ENCODE measurements at regions not wholly inside any gene's neighbourhood (a gene's known extent, or its start where the extent isn't known, plus 50 kb on each side); places are given as distances from the start of the nearest gene placed in this dataset.
"Not testable (repeated sequence)": the region's sequence is repeated elsewhere in the genome, so short reads cannot be mapped to it uniquely, and the experiment has no call there.

DNA sequence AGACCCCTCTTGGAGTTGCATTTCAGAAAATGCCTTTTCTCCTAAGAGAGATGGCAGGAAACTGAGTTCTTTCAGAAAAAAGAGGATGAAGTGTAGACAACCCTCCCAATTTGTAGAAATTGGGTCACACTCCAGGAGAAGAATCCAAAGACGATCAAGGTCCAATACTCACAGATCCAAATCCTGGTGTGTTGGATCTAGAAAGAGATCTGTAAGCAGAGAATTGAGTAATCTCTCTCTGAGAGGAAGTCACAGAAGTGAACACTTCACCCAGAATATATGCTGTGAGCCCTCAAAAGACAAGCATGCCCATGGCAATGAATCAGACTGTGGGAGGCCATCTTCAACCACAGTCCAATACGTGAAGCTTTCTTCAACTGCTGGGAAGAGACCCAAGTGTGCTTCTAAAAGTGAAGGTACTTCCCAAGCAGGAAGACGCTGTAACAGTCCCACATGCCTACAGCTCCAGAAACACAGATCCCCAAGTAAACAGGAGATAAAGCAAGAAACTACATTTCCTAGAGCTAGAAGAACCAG is 182.7 kb downstream of the SMC2 start:
- no peak for DNase-seq

DNA sequence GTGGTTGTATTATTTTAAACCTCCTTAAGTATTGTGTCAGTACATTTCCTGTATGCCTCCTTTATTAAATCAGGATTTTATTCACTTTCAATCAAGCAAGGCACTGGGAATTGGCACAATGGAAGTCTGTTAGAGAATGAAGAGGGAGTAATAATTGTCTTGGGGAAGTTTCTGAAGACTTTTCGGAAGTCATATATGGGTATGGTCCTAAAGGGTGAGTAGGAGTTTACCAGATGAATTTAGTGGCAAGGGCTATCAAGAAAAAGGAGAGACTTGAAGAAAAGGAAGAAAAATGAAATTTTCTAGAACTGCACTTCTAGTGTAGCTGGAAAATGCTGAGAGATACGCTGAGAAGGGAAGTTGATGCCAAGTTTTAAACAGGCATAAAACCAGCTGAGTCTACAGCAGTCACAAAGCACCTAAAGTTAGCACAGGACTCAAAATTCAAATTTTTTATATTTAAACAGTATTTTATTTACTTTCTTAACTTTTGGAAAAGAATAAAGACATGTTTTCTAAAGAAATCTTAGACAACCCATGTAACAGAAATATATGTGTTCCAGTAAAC is 184.9 kb downstream of the SMC2 start:
- DNase-seq = no peak

DNA sequence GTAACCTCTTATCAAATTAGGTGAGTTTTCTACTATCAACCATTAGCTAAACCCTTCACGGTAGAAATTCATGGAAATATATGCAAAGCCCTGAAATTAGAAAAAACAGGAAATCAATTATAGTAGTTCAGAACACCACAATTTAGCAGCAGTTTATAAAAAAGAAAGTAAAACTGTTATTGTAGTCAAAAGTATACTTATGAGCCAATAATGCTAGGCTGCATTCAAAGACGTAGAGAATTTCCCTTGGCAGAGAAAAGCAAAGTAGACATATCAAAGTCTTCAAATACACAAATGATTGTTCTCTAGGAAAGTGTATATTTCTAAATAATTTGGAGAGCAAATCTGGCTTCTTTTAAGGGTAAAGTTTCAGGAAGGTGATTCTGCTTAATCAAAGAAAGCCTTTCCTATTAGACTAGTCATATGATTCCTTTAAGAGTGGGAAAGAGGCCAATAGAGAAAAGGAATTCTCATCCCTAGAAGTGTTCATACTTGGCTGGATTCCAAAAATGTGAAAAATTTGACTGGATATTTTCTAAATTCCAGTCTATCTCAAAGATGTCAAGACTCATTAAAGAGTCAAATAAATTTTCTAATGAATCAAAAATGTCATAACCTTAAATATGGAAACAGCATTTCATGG is 185.5 kb downstream of the SMC2 start:
- peak; percentile 15 for DNase-seq

DNA sequence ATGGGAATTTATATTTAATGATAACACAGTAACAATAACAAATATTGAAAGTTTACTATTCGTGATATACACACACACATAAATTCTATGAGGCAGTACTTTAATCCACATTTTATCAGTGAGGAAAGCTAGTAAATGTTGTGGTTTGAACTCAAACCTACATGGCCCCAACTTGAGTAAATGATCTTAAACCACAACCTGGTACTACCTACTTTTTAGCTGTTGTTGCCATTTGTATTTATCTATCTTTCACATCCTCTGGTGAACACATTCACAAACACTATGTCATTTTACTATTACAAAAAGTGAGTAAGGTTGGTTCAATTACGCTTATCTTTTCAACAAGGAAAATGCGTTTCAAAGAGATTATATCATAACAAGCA is 186.1 kb downstream of the SMC2 start:
- DNase-seq = no peak

DNA sequence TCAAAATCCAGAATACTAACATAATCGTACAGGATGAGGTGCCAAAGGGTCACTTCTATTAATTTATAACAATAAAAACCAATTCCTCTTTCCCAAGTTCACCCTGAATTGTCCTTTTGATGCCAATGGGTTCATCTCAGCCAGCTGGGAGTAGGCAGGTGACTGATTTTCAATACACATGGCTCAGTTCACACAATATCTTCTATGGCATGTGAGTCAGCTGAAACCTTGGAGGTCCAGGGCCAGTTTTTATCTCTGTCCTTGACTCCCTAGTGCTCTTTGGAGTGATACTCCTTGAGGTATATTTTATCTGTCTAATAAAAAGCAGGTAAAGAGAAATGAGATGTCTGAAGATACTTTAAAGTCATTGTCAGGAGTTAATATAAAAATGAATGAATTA is 186.6 kb downstream of the SMC2 start:
- DNase-seq = no peak

DNA sequence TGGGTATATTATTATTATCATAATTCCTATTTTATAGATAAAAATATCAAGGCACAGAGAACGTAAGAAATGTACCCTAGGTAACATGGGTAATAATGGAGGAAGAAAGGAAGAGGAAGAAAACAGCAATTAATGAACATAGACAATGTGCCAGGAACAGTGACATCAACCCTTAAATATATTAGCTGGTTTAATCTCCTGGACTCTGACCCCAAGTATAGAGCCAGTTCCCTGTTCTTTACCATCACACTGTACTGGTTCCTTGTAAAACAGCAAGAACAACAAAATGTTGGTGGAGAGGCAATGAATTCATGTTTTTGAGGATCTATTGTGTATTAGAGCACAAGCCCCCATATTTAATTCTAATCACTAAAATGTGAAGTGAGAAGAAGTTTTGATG is 192.1 kb downstream of the SMC2 start:
- DNase-seq = no peak

DNA sequence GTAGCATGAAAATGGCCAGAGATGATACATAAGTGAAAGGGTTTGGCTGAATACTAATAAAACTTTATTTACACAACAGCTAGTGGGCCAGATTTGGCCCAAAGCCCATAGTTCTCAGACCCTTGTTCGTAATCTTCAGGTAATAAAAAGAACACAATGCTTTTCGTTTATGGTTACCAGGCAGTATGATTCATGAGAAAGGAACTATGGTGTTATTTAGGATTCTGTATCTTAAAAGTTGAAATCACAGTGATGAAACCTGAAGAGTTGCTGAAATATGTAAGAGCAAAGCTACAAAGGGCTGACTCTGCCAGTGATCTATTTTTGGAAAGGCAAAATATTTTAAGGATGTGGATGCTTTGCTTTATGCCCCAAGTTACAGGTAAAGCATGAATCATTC is 192.7 kb downstream of the SMC2 start:
- no peak for DNase-seq

DNA sequence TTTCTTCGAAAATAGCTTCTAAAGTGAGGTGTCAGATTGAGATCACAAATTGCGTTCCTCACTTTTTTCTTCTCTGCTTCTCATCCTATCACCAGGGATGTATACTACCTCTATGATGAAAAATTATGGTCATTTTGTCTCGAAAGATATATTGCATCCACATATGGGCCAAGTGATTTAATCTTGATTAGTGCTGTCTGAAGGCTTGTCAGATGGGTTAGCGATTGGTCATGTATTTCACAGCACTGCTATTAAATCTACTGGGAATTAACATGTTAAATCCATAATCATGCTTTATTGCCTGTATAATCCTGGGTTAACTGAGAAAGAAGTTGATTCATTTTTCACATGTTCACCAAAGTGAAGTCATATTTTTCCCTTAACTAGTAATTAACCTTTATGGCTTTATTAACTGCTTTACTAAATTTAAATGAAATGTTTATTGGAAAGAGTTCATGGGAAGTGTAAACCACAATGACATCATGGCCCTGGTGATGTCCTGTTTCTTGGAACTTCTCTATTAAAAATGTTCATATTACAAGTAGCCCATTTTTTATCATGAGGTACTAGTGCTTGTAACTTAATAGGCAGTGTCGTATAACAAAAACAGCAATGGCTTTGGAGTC is 193.3 kb downstream of the SMC2 start:
- no peak for DNase-seq

DNA sequence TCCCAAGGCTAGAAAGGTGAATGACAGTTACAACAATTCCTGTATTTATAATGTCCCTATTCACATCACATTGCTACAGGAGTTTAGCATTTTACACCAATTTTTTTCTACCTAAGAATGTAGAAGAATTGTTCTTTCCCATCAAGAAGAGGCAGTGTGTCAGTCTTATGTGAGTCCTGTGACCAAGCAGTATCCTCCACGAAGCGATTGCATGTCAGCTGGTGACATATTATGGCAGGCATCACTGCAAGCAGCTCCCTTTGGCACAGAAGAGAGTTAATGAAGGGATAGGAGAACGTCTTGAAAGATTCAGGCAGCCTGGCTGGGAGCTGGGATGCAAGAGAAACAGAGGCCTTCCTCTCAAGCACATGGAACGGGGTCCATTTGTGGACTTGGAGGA is 199.8 kb downstream of the SMC2 start:
- DNase-seq = no peak

DNA sequence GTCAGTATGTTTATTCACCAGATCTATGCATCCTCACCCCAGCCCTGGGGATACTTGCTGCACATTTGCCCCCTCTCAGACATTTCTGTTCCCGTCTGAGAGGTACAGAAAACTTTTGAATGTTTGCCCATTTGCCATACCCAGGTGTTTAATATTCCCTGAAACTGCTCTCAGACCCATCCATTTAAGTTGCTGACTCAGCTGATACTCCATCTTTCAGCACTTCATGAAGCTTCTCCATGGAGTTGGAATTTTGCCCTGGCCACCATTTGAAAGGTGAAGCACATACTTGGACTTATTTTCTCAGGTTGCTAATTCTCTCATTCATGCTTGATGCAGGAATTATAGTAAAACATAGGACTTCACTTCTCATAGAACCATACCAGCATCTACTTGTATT is 203.9 kb upstream of the OR13F1 start:
- DNase-seq = no peak

DNA sequence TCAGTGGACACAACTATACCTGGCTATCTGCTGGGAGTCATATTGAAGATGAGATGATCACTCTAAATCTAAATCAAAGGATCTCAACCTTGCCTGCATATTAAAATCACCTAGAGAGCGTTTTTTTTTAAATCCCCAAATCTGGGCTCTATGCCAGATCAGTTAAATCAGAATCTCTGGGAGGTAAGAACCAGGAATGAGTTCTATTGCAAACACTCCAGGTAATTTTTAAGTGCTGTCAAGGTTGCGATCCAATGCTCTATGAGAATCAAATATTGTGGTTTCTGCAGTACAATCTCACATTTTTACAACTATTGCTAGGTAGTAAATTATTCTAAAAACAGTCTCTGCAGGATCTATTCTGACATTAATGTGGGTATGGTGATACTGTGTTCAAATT is 202.3 kb upstream of the OR13F1 start:
- DNase-seq = no peak

DNA sequence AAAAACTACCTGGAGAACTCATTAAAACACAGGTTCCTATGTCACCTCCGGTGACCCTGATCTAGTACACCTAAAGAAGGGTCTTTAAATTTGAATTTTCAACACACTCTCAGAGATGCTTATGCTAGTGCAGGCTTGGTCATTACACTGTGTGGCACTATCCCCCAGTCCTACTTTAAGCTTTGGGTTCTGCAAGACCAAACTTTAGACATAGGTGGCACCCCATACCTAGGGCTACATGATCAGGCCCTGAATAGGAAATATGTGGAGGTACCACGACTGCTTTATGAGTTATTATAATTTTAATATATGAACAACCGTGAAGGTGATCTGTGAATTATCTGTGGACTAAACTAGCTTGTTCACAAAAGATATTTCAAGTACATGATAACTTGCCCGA is 201.3 kb upstream of the OR13F1 start:
- no peak for DNase-seq

DNA sequence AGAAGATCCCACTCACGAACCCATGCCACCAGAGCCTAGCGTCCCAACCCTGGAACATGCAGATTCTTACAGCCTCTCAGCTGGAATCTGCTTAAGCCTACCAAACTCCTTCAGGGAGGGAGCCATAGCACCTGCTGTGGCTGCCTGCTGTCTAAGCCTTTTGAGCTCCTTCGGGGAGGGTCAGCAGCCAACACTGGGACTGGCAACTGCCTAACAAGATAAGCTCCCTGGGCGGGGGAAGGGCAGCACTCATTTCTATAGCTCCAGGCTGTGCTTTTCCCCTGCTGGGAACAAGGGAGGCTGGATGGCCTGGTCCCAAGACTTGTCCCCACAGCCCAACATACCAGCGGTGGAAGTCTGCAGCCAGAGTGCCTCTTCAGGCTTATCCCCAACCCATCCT is 199.1 kb upstream of the OR13F1 start:
- DNase-seq = no peak

DNA sequence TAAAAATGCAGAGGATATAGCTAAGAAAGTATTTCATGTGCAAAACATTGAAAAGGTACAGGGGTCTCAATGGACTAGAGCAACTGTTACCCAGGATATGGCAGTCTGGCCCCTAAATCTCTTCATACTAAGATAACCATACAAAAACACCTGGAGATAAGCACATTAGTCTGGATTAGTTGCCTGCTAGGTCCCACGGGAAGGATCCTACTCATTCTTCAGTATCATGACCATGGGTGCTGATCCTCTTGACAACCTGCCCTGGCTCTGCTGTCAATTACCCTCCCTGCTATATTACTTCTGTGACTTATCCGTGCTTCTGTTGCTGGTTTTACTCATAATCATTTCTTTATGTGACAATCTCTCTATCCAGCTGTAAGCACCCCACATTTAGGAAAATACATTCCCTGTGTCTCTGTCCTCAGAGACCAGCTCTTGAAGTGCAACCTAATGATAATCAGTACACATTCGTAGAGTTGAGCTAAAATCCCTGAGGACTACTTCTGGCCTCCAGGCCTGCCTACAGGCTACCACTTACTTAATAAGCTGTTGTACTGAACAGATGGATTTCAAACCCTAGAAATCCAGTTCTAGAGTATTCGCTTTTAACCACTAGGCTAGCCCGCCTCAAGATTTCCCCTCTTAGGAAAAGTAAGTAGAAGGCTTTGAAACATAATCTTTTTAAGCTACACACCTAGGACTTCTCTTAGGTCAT is 190.5 kb upstream of the OR13F1 start:
- no peak for DNase-seq

DNA sequence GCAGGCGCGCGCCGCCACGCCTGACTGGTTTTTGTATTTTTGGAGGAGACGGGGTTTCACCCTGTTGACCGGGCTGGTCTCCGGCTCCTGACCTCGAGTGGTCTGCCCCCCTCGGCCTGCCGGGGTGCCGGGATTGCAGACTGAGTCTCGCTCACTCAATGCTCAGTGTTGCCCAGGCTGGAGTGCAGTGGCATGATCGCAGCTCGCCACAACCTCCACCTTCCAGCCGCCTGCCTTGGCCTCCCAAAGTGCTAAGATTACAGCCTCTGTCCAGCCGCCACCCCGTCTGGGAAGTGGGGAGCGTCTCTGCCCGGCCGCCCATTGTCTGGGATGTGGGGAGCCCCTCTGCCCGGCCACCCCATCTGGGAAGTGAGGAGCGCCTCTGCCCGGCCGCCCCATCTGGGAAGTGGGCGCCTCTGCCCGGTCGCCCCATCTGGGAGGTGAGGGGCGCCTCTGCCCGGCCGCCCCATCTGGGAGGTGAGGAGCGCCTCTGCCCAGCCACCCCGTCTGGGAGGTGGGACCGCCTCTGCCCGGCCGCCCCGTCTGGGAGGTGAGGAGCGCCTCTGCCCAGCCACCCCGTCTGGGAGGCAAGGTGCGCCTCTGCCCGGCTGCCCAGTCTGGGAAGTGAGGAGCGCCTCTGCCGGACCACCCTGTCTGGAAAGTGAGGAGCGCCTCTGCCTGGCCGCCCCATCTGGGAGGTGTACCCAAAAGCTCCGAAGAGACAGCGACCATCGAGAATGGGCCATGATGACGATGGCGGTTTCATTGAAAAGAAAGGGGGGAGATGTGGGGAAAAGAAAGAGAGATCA is 187.7 kb upstream of the OR13F1 start:
- not testable (repeated sequence) for DNase-seq

DNA sequence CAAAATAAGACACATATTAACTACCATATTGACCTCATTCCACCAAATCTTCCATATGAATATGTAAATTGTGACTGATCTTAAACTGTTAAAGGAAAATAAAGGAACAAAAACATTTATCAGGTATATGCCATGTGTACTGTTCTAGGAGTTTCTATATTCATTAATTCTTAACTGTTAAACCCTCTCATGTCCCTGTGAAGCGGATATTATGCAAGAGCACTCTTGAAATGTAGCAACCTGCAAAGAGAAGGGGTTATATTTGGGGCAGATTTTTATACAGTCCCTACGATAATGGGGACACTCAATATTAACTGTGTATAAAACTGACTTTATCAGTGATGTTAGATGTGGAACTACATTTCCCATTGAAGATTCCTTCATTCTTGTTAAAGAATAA is 184.9 kb upstream of the OR13F1 start:
- no peak for DNase-seq

DNA sequence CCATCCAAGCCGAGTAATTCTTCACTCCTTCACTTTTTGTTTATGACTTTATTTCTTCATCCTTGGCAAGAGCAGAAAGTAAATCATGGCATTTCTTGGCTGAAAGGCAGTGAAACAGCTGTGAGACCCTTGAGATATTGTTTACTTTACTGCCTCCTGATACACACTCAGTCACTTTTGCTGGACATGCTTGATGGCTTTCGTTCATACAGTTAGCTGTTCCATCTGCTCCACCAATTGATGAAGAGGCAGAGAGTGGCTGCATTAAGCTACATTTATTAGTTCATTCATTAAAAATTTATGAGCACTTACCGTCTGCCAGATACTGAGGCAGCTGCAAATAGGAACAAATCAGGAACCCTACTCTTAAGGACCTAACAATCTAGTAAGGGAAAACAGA is 184.4 kb upstream of the OR13F1 start:
- DNase-seq = peak; percentile 96

DNA sequence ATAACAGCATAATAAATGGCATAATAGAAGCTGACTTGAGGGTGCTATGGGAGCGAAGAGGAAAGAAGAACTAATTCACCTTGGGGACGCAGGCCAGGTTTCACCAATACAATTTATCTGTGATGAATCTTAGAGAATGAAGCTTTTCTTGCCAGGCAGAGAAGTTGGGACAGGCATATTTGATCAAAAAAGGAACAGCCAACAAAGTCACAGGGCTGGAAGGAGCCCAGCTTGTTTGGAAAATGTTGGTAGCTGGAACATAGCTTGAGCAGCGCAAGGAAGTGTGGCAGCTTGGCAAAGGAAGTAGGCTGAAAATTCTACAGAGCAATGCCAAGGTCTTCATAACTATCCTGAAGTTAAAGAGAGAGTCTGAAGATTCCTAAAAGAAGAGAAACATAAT is 181.5 kb upstream of the OR13F1 start:
- DNase-seq = peak; percentile 1

DNA sequence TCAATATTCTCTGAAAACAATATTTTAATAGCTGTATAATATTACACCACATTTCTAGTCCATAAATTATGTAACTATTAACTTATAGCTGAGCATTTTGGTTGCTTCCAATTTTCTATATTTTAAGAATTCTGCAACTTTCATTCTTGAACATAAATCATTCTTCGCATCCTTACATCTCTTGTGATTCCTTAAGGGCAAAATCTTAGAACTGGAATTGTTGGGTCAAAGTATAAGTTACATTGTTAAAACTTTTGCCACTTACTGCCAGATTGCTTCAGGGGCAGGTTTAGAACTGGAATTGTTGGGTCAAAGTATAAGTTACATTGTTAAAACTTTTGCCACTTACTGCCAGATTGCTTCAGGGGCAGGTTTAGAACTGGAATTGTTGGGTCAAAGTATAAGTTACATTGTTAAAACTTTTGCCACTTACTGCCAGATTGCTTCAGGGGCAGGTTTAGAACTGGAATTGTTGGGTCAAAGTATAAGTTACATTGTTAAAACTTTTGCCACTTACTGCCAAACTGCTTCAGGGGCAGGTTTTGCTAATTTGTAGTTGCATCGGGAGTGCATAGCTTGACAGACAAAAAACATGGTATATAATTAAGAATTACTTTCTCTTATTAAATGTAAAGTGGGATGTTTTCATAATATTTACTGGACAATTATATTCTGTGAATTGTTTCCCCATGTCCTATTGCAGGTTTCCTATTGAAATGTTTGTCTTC is 179.9 kb upstream of the OR13F1 start:
- not testable (repeated sequence) for DNase-seq

DNA sequence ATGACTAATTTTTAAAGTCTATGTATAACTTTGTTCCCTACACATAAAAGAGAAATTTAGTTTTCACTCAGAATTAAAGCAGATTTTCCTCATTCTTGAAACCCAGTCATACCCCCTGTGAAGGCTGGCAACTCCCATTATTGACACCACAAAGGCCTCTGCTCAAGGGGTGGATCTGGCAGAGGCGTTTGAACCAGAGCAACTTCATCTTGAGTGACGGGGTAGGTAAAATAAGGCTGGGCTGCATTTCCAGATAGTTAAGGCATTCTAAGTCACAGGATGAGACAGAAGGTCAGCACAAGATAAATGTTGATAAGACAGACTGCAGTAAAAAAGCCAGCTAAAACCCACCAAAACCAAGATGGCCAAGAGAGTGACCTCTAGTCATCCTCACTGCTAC is 177.2 kb upstream of the OR13F1 start:
- DNase-seq = no peak

DNA sequence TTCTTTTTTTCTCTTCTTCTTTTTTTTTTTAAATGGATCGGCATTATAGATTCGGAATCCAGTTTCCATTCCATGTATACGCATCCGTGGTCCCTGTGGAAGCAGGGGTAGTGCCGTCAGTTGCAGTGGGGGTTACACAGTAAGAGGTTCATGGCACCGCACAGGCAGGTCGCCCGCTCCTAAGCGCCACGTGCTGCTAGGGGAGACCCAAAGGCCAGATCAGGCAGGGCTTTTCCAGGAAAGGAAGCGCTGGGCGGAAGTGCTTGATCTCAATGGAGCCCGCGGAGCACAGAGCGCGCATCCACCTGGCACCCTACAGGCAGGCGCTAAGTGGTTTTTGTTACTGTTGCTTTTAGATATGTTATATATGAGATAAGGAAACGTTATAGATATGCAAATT is 174.8 kb upstream of the OR13F1 start:
- no peak for DNase-seq

DNA sequence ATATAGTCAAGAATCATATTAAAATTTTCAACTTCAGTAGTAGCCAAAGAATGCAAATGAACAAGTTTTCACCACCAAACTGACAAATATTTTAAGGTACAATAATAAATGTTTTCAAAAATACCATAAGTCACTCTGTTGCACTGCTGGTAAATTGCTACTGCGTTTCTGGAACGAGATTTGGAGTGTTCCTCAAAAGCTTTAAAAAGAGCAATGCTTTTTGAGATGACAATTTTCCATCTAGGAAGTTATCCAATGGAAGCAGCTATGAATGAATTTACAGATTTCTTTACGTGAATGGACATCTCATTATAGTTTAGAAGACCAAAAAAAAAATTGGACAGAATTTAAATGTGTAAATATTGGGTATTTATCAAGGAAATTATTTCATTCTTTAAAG is 173.2 kb upstream of the OR13F1 start:
- DNase-seq = no peak

Measured in NCI-H446 treated with DMSO at 0.1 percent for 48 hours (cell line).